Astrocyte (in vitro differentiated cells and primary cell): ENCODE measurements at regions not wholly inside any gene's neighbourhood (a gene's known extent, or its start where the extent isn't known, plus 50 kb on each side); places are given as distances from the start of the nearest gene placed in this dataset.

Experiments
- EZH2 ChIP-seq: IDR thresholded peaks from 2 replicates; pipeline ENCODE4 v1.6.1; 2012; ENCODE audit warnings: mild to moderate bottlenecking, low read length, inconsistent platforms; ENCODE audit not compliant: insufficient read depth
- TF ChIP-seq, protein P1 (sequence below): IDR thresholded peaks from 2 replicates; pipeline ENCODE4 v1.5.1; 2011; ENCODE audit warnings: low read depth, mild to moderate bottlenecking, inconsistent platforms, low read length, moderate library complexity; ENCODE audit not compliant: insufficient read depth

DNA sequence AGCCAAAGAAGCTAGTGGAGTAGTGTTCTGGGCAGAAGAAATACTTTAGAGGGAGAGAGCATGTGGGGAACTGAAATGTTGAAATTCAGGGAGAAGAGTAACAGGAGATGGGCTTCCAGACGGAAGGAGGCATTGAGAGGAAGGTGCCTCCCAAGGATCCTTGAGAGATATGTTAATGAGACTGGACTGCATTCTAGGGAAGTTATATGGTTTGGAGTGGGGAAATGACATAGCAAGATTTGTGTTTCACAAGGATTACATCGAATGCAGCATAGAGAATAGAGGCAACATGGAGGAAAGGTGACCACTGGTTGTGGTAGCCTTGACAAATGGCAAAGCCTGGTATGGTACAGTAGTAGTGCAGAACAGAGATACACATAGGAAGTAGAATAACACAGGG lies 160.5 kb upstream of the HMCN1 start:
- no peak for TF ChIP-seq EZH2
- TF ChIP-seq, protein P1, sequence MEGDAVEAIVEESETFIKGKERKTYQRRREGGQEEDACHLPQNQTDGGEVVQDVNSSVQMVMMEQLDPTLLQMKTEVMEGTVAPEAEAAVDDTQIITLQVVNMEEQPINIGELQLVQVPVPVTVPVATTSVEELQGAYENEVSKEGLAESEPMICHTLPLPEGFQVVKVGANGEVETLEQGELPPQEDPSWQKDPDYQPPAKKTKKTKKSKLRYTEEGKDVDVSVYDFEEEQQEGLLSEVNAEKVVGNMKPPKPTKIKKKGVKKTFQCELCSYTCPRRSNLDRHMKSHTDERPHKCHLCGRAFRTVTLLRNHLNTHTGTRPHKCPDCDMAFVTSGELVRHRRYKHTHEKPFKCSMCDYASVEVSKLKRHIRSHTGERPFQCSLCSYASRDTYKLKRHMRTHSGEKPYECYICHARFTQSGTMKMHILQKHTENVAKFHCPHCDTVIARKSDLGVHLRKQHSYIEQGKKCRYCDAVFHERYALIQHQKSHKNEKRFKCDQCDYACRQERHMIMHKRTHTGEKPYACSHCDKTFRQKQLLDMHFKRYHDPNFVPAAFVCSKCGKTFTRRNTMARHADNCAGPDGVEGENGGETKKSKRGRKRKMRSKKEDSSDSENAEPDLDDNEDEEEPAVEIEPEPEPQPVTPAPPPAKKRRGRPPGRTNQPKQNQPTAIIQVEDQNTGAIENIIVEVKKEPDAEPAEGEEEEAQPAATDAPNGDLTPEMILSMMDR = no peak
